Duodenal mucosa (tissue), 2 donors: ENCODE measurements at regions not wholly inside any gene's neighbourhood (a gene's known extent, or its start where the extent isn't known, plus 50 kb on each side); places are given as distances from the start of the nearest gene placed in this dataset.

Experiments
- H3K27ac ChIP-seq: one replicate; pipeline ENCODE4 v1.7.0; 2013; ENCODE audit warnings: low read depth, low read length
- H3K27me3 ChIP-seq, 2 donors: one replicate each; pipeline ENCODE4 v1.7.0; 2013; ENCODE audit warnings: low read length in 2 of 2, control low read depth in 1 of 2; ENCODE audit not compliant: insufficient read depth in 2 of 2, control insufficient read depth in 1 of 2
- H3K36me3 ChIP-seq, 2 donors: one replicate each; pipeline ENCODE4 v1.7.0; 2013; ENCODE audit warnings: low read length in 2 of 2, control low read depth in 1 of 2; ENCODE audit not compliant: insufficient read depth in 2 of 2, control insufficient read depth in 1 of 2
- H3K4me1 ChIP-seq, 2 donors: one replicate each; pipeline ENCODE4 v1.7.0; 2013; ENCODE audit warnings: low read length in 2 of 2, control low read depth in 1 of 2; ENCODE audit not compliant: insufficient read depth in 2 of 2, control insufficient read depth in 1 of 2
- H3K4me3 ChIP-seq, 2 donors: one replicate each; pipeline ENCODE4 v1.7.0; 2013; ENCODE audit warnings: low read length in 2 of 2, low read depth in 1 of 2
- H3K9ac ChIP-seq, 2 donors: one replicate each; pipeline ENCODE4 v1.7.0; 2013; ENCODE audit warnings: low read length in 2 of 2, low read depth in 1 of 2
- H3K9me3 ChIP-seq, 2 donors: one replicate each; pipeline ENCODE4 v1.7.0; 2013; ENCODE audit warnings: low read length in 2 of 2, control low read depth in 1 of 2; ENCODE audit not compliant: control insufficient read depth in 1 of 2

DNA sequence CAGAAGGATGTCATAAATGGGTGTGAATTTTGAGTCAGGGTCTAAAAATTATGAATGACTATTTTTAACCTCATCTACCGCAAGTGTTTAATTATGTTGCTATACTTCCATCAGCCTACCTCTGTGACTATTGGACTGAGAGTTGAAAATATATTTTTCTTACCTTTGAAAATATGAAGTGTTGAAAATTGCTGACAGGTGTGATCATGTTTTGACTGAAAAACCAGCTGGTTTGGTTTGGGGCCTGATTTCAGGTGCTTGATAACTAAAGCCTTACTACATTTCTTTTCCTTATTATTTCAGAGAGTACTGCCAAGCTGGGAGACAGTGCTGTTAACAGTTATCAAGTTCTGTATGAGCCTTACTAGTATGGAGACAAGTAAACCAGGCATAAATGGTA, 107.2 kb upstream of the DUSP10 start:
- Histone ChIP-seq H3K27ac (no peak overlapping the region), H3K27me3 (no peaks in the 10 kb centered on the region), H3K9ac (no peak overlapping the region), H3K4me3 (no peak overlapping the region), H3K9me3 (no peaks in the 10 kb centered on the region), H3K36me3 (no peaks in the 10 kb centered on the region), H3K4me1 (no peaks in the 10 kb centered on the region)

DNA sequence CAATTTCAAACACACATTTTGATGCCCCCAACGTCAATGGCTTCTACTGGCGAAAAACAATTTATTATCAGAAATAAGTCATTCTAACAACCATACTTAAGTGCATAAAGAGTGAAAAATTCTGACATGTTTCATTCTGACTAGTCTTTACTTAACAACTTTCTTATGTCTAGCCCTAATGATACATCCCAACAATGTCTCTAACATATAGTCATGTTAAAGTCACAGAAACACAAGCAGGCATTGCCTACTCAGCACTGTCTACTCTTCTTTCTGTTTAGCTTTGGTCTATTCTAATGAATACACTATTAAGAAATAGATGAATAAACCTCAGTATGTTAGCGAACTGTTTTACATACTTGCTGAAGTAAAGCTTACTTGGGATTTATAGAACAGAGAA, 105.8 kb upstream of the DUSP10 start:
- Histone ChIP-seq H3K9me3 (no peaks in the 10 kb centered on the region), H3K9ac (no peak overlapping the region), H3K4me1 (no peaks in the 10 kb centered on the region), H3K36me3 (no peaks in the 10 kb centered on the region), H3K27me3 (no peaks in the 10 kb centered on the region), H3K27ac (no peak overlapping the region), H3K4me3 (no peak overlapping the region)

- Histone ChIP-seq H3K4me3 (no peak overlapping the region), H3K27me3 (no peaks in the 10 kb centered on the region), H3K4me1 (no peaks in the 10 kb centered on the region), H3K9ac (no peak overlapping the region), H3K27ac (no peak overlapping the region), H3K36me3 (no peaks in the 10 kb centered on the region), H3K9me3 (no peaks in the 10 kb centered on the region)
Measured at GRCh38 chr1:221845650-221846371, 103.9 kb upstream of the DUSP10 start.

- H3K4me1 ChIP-seq: peaks cover 0 to 4% of the 10 kb centered on the region in 2 donors
- no peak overlapping the region for H3K4me3 ChIP-seq
- H3K9me3 ChIP-seq: no peaks in the 10 kb centered on the region
- no peaks in the 10 kb centered on the region for H3K27me3 ChIP-seq
- H3K36me3 ChIP-seq: no peaks in the 10 kb centered on the region
- no peak overlapping the region for H3K9ac ChIP-seq
- H3K27ac ChIP-seq: no peak overlapping the region
Measured at GRCh38 chr1:221841983-221842335, 100.1 kb upstream of the DUSP10 start.

DNA sequence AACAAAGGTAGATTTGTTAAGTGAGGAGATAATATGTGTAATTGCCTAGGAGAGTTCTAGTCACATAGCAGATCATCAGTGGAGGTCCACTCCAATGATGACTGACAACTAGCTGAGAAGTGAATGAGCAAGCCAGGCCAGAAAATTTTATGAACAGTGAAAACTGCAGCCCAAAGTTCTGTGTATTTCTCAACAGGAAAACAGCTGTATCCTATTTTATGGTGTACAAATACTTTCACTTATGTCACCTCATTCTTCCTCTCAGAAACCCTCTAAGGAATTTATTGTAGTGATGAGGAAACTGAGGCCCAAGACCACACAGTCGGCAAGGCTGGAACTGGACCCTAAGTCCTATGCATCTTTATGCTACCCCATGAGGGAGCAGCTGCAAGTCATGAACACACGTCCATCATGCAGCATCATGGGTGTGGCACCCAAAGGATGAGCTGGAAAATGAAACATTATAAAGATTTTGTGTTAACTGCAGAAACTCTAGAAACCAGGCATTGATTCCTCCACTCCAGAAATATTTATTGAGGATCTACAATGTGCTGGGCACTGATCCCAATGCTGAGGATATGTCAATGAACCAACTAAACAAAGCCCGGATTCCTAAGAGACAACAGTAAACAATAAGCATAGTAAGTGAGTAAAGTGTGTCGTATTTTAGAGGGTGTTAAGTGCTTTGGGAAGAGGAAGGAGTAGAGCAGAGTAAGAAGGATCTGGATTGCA, 99.5 kb upstream of the DUSP10 start:
- no peak overlapping the region for H3K27ac ChIP-seq

GRCh38 chr1:221840511-221841243, 98.8 kb upstream of the DUSP10 start:
- H3K4me3 ChIP-seq: no peak overlapping the region
- peaks cover 0 to 4% of the 10 kb centered on the region in 2 donors for H3K4me1 ChIP-seq
- H3K27ac ChIP-seq: no peak overlapping the region
- no peaks in the 10 kb centered on the region for H3K36me3 ChIP-seq
- no peaks in the 10 kb centered on the region for H3K27me3 ChIP-seq
- H3K9ac ChIP-seq: no peak overlapping the region
- no peaks in the 10 kb centered on the region for H3K9me3 ChIP-seq

More for the DNA sequence above, 99.5 kb upstream of the DUSP10 start:
- no peaks in the 10 kb centered on the region for H3K9me3 ChIP-seq
- no peak overlapping the region for H3K9ac ChIP-seq
- no peaks in the 10 kb centered on the region for H3K36me3 ChIP-seq
- H3K4me1 ChIP-seq: peaks cover 0 to 4% of the 10 kb centered on the region in 2 donors
- no peak overlapping the region for H3K4me3 ChIP-seq
- no peaks in the 10 kb centered on the region for H3K27me3 ChIP-seq

- H3K27ac ChIP-seq: no peak overlapping the region
- H3K4me1 ChIP-seq: peaks cover 0 to 4% of the 10 kb centered on the region in 2 donors
- H3K9ac ChIP-seq: no peak overlapping the region
Measured at GRCh38 chr1:221839782-221840395, 98.0 kb upstream of the DUSP10 start.

DNA sequence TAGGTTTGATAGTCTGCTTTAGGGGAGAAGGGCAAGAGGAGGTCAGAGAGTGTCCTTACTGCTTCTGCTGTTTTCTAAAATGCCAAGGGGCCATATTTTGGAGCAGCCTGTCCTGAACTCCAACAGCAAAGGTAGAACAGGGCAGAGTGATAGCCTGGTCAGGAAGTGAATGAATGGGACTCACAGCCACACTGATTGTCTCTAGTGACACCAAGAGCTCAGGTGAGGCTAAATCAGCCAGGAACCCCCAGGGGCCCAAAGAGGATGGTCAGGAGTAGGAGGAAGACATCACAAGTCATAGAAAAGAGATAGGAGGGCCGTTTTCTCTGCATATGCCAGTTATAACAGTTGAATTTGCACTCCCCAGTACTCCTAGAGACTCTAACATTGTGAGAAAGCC, 97.4 kb upstream of the DUSP10 start:
- Histone ChIP-seq H3K4me1 (peaks cover 0 to 4% of the 10 kb centered on the region in 2 donors), H3K9ac (no peak overlapping the region), H3K4me3 (no peak overlapping the region), H3K27ac (no peak overlapping the region), H3K36me3 (no peaks in the 10 kb centered on the region), H3K27me3 (no peaks in the 10 kb centered on the region), H3K9me3 (no peaks in the 10 kb centered on the region)

More at GRCh38 chr1:221839782-221840395, 98.0 kb upstream of the DUSP10 start:
- Histone ChIP-seq H3K36me3 (no peaks in the 10 kb centered on the region), H3K9me3 (no peaks in the 10 kb centered on the region), H3K27me3 (no peaks in the 10 kb centered on the region), H3K4me3 (no peak overlapping the region)

DNA sequence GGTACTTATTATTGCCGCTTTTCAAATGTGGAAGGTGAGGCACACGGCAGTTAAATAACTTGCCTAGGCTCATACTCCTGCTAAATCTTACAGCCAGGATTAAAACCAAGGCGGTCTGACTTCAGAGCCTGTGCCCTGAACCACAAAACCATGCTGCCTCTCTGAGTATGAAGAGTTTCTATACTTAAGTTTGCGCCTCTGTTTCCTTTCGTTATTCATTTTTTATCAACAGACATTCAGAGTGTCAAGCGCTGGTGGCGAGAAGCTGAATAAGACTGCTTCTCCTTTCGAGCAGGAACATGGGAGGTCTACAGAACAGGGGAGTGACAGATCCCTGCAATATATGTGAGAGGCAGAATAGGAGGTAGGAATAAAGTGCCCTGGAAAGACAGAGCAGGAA, 96.0 kb upstream of the DUSP10 start:
- H3K9ac ChIP-seq: no peak overlapping the region
- no peak overlapping the region for H3K4me3 ChIP-seq
- no peaks in the 10 kb centered on the region for H3K36me3 ChIP-seq
- H3K27ac ChIP-seq: no peak overlapping the region
- no peaks in the 10 kb centered on the region for H3K9me3 ChIP-seq
- no peaks in the 10 kb centered on the region for H3K27me3 ChIP-seq
- H3K4me1 ChIP-seq: peaks cover 0 to 4% of the 10 kb centered on the region in 2 donors
